Cardiac fibroblast (primary cell): ENCODE measurements at regions not wholly inside any gene's neighbourhood (a gene's known extent, or its start where the extent isn't known, plus 50 kb on each side); places are given as distances from the start of the nearest gene placed in this dataset.
"Not testable (repeated sequence)": the region's sequence is repeated elsewhere in the genome, so short reads cannot be mapped to it uniquely, and the experiment has no call there.

Experiments
- DNase-seq, 2 donors: peaks; one replicate each; pipeline versions ENCODE4 v3.0.0 to v3.0.0-alpha.2; 2010; ENCODE audit warnings: low read depth in 2 of 2
- H3K4me3 ChIP-seq, 2 donors: replicated peaks in 1 of 2; 1 replicate in 1 of 2; 2 replicates in 1 of 2; pipeline ENCODE4 v1.5.1; 2011; ENCODE audit warnings: low read depth in 2 of 2, low read length in 2 of 2, mild to moderate bottlenecking in 2 of 2, moderate library complexity in 1 of 2
- CTCF ChIP-seq: IDR thresholded peaks from one replicate; pipeline ENCODE4 v1.5.1; 2011; ENCODE audit warnings: low read depth, mild to moderate bottlenecking, low read length, inconsistent platforms

GRCh38 chr18:59980188-59980637 lies 80.4 kb downstream of the PMAIP1 start:
- TF ChIP-seq CTCF = no peak
- DNase-seq = no peak
- no peak overlapping the region for H3K4me3 ChIP-seq

GRCh38 chr18:59971871-59972428 lies 72.2 kb downstream of the PMAIP1 start:
- no peak for TF ChIP-seq CTCF

GRCh38 chr18:59971144-59971543 lies 71.3 kb downstream of the PMAIP1 start:
- H3K4me3 ChIP-seq, DNase-seq: not testable (repeated sequence)

More at GRCh38 chr18:59971871-59972428, 72.2 kb downstream of the PMAIP1 start:
- DNase-seq = no peak
- no peak overlapping the region for H3K4me3 ChIP-seq

DNA sequence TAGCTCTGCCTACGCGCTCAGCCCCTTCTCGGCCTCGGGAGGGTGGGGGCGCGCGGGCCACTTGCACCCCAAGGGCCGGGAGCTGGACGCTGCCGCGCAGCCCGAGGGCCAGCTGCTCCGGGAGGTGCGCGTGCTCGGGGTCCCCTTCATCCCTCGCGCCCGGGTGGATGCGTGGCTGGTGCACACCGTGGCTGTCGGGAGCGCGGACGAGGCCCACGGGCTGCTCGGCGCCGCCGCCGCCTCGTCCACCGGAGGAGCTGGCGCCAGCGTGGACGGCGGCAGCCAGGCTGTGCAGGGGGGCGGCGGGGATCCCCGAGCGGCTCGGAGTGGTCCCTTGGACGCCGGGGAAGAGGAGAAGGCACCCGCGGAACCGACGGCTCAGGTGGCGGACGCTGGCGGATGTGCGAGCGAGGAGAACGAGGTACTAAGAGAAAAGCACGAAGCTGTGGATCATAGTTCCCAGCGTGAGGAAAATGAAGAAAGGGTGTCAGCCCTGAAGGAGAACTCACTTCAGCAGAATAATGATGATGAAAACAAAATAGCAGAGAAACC lies 69.8 kb downstream of the PMAIP1 start:
- H3K4me3 ChIP-seq, DNase-seq: not testable (repeated sequence)

DNA sequence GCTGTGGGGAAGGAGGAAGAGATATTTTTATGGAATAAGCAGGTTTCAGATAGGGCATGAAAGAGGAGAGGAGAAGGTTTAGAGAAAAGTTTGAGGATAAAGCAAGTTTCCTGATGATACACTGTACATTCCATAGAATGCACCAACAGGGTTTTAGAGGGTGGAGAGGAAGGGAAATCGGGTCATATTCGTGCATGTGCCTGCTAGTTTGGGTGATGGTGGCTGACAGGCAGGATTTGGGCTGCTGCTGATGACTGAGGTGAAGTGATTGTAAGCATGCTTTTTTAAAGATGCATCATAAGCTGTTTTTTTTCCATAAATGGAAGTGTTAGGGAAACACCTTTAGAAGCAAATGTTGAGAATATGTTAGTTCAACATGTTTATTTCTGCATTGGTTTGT lies 68.8 kb downstream of the PMAIP1 start:
- no peak overlapping the region for H3K4me3 ChIP-seq
- TF ChIP-seq CTCF = no peak
- DNase-seq = no peak

DNA sequence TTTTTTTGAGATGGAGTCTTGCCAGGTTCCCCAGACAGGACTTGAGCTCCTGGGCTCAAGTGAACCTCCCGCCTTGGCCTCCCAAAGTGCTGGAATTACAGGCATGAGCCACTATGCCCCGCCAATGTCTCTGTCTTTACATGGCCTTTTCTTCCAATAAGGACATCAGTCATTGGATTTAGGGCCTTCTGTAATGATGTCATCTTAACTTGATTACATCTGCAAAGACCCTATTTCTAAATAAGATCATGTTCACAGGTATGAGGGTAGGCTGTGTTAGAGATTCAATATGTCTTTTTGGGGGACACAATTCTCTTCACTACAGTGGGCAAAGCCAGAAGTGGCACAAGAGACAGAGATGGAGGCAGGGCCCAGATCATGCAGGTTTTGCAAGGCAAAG lies 68.1 kb downstream of the PMAIP1 start:
- DNase-seq = no peak
- H3K4me3 ChIP-seq = no peak overlapping the region
- no peak for TF ChIP-seq CTCF

GRCh38 chr18:59966913-59967312 lies 67.1 kb downstream of the PMAIP1 start:
- no peak for DNase-seq
- no peak overlapping the region for H3K4me3 ChIP-seq
- no peak for TF ChIP-seq CTCF

DNA sequence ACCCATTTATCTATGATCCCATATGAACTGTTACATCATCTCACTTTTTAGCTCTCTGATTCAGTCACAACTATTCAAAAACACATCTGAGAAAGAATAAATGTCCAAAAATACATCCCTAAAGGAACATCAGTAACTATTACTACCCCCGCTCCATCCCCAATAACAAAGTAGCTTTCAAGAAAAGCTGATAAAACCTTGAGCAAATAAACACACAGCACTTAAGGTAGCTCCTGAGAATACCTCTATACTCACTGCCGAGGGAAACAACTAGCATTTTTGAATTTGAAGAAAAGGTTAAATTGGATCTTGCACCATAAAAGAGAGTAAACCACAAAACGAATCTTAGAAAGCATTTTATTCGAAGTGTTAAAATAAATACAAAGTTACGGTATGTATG lies 63.4 kb downstream of the PMAIP1 start:
- DNase-seq = no peak
- no peak overlapping the region for H3K4me3 ChIP-seq
- no peak for TF ChIP-seq CTCF
